Transverse colon (tissue), 4 donors: ENCODE measurements at regions not wholly inside any gene's neighbourhood (a gene's known extent, or its start where the extent isn't known, plus 50 kb on each side); places are given as distances from the start of the nearest gene placed in this dataset.

Source experiments
- DNase-seq: peaks from one replicate; pipeline ENCODE4 v3.0.0-alpha.2; 2019
- H3K27ac ChIP-seq, 4 donors: fragments of 200-600 bp; sonication (generic); 2 replicates each; pipeline ENCODE4 v1.5.1; 2016 to 2018; ENCODE audit warnings: inconsistent platforms in 4 of 4
- H3K27me3 ChIP-seq: fragments of 200-600 bp; sonication (generic); 2 replicates; pipeline ENCODE4 v1.5.1; 2017; ENCODE audit warnings: inconsistent platforms
- H3K36me3 ChIP-seq, 4 donors: fragments of 200-600 bp; sonication (generic); 2 replicates each; pipeline ENCODE4 v1.5.1; 2017 to 2019; ENCODE audit warnings: inconsistent platforms in 4 of 4
- H3K4me1 ChIP-seq, 4 donors: fragments of 200-600 bp; sonication (generic); 2 replicates each; pipeline ENCODE4 v1.5.1; 2017 to 2020; ENCODE audit warnings: inconsistent platforms in 4 of 4
- H3K4me3 ChIP-seq, 4 donors: fragments of 200-600 bp; sonication (generic); 1 replicate in 1 of 4; 2 replicates in 3 of 4; pipeline versions ENCODE4 v1.5.1 to v1.6.1; 2017 to 2019; ENCODE audit warnings: inconsistent platforms in 4 of 4
- H3K9me3 ChIP-seq, 2 donors: fragments of 200-600 bp; sonication (generic); 2 replicates each; pipeline ENCODE4 v1.5.1; 2017 to 2019; ENCODE audit warnings: inconsistent platforms in 2 of 2
- CTCF ChIP-seq, 5 experiments: fragments of 200-600 bp in 3 of 5; fragments of 450-650 bp in 2 of 5; sonication (generic) in 3 of 5; IDR thresholded peaks; 1 replicate in 2 of 5; 2 replicates in 3 of 5; pipeline ENCODE4 v1.5.1; 2016 to 2017; ENCODE audit warnings: antibody characterized with exemption in 5 of 5, inconsistent platforms in 3 of 5, mild to moderate bottlenecking in 2 of 5, moderate library complexity in 1 of 5
- EP300 ChIP-seq: sonication (generic); formaldehyde crosslinking; IDR thresholded peaks from one replicate; pipeline ENCODE4 v1.6.1; 2017; ENCODE audit warnings: antibody characterized with exemption, low read depth
- POLR2A ChIP-seq: fragments of 450-650 bp; IDR thresholded peaks from one replicate; pipeline ENCODE4 v1.6.1; 2016; ENCODE audit warnings: antibody characterized with exemption, mild to moderate bottlenecking, moderate library complexity
- POLR2AphosphoS5 ChIP-seq, 3 donors: sonication (generic); formaldehyde crosslinking; IDR thresholded peaks; one replicate each; pipeline ENCODE4 v1.6.1; 2016; ENCODE audit warnings: antibody characterized with exemption in 3 of 3
- WGBS, 2 donors: methylation state at CpG; one replicate each; pipeline ENCODE4 v1.1.5; 2018; ENCODE audit warnings: low coverage in 1 of 2; 5-methylcytosine and 5-hydroxymethylcytosine counted together
- in situ Hi-C, 4 donors: fragments of 200-750 bp; cut with MboI; loops; one replicate each; pipeline versions ENCODE4 v1.15.0 to v1.15.1; 2017; ENCODE audit warnings: low sequenced_read_pairs in 3 of 4, low pct_ligation_motif_present in 1 of 4, low pct_unique_long_range_greater_than_20kb in 1 of 4
- intact Hi-C: fragments of 100-400 bp; cut with DNase I; formaldehyde crosslinking; loops from one replicate; pipeline ENCODE4 v1.15.1; 2023; ENCODE audit warnings: low total_unique reads

GRCh38 chr6:130585587-130585986 is 219.8 kb downstream of the TMEM200A start:
- no peaks in the 10 kb centered on the region for H3K4me1 ChIP-seq
- TF ChIP-seq CTCF (IDR thresholded peaks at IDR 0.05), result no peak
- no peak for TF ChIP-seq EP300
- TF ChIP-seq POLR2A, result no peak
- no peak for TF ChIP-seq POLR2AphosphoS5 (IDR thresholded peaks at IDR 0.05)
- H3K4me3 ChIP-seq, result no peak overlapping the region
- in situ Hi-C loops, result no loop called here
- no peak overlapping the region for H3K27ac ChIP-seq
- H3K27me3 ChIP-seq, result no peaks in the 10 kb centered on the region
- no peak for DNase-seq
- intact Hi-C loops, result no loop called here
- no peaks in the 10 kb centered on the region for H3K9me3 ChIP-seq
- H3K36me3 ChIP-seq, result no peaks in the 10 kb centered on the region
- 55 to 75% methylated on average over 5 of the region's 5 CpGs for WGBS, 2 donors

GRCh38 chr6:130587778-130588520 is 222.1 kb downstream of the TMEM200A start:
- TF ChIP-seq POLR2AphosphoS5 (IDR thresholded peaks at IDR 0.05), result no peak
- no peak for TF ChIP-seq CTCF (IDR thresholded peaks at IDR 0.05)
- TF ChIP-seq EP300, result no peak
- TF ChIP-seq POLR2A, result no peak
- no peak overlapping the region for H3K27ac ChIP-seq
- intact Hi-C loops, result no loop called here
- in situ Hi-C loops, result no loop called here
- H3K27me3 ChIP-seq, result no peaks in the 10 kb centered on the region
- H3K4me3 ChIP-seq, result no peak overlapping the region
- 65 to 67% methylated on average over 2 of the region's 2 CpGs for WGBS, 2 donors
- no peak for DNase-seq
- no peaks in the 10 kb centered on the region for H3K9me3 ChIP-seq
- no peaks in the 10 kb centered on the region for H3K4me1 ChIP-seq
- H3K36me3 ChIP-seq, result no peaks in the 10 kb centered on the region

- WGBS, 2 donors, result 81 to 85% methylated on average over 1 of the region's 1 CpG
- TF ChIP-seq POLR2A (no peak), POLR2AphosphoS5 (IDR thresholded peaks at IDR 0.05) (no peak), CTCF (IDR thresholded peaks at IDR 0.05) (no peak), EP300 (no peak)
- no peaks in the 10 kb centered on the region for H3K27me3 ChIP-seq
- no peaks in the 10 kb centered on the region for H3K9me3 ChIP-seq
- H3K27ac ChIP-seq, result no peak overlapping the region
- in situ Hi-C loops (no loop called here), intact Hi-C loops (no loop called here)
- no peaks in the 10 kb centered on the region for H3K36me3 ChIP-seq
- DNase-seq, result no peak
- H3K4me1 ChIP-seq, result no peaks in the 10 kb centered on the region
- no peak overlapping the region for H3K4me3 ChIP-seq
Measured at GRCh38 chr6:130593200-130593599, 227.4 kb downstream of the TMEM200A start.

- Histone ChIP-seq H3K27me3 (no peaks in the 10 kb centered on the region), H3K27ac (no peak overlapping the region), H3K4me3 (no peak overlapping the region), H3K36me3 (no peaks in the 10 kb centered on the region), H3K4me1 (no peaks in the 10 kb centered on the region), H3K9me3 (no peaks in the 10 kb centered on the region)
- TF ChIP-seq CTCF (IDR thresholded peaks at IDR 0.05) (no peak), EP300 (no peak), POLR2A (no peak), POLR2AphosphoS5 (IDR thresholded peaks at IDR 0.05) (no peak)
- DNase-seq, result no peak
- WGBS, 2 donors, result 70 to 76% methylated on average over 3 of the region's 3 CpGs
- in situ Hi-C loops (no loop called here), intact Hi-C loops (no loop called here)
Measured at GRCh38 chr6:130593948-130594347, 228.1 kb downstream of the TMEM200A start.
